ENCODE measurements at regions not wholly inside any gene's neighbourhood (a gene's known extent, or its start where the extent isn't known, plus 50 kb on each side); places are given as distances from the start of the nearest gene placed in this dataset.

DNA sequence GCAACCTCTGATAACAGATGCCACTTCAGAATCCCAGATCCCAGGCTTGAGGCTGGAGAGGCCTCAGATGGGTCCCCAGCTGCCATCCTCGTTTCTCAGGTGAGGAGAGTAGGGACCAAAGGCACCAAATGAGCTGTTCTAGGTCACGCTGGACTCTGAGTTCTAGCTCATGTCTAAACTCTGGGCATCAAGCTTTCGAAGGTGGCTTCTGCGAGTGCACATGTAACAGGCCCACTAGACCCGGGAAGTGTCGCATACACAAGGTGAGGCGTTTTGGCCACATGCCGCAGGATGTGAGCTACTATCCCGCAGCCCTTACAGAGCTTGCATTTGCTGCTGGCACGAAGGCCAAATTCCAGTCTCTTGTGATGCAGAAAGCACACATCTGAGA, 355.1 kb upstream of the SHH start:
- TF ChIP-seq, protein P1, sequence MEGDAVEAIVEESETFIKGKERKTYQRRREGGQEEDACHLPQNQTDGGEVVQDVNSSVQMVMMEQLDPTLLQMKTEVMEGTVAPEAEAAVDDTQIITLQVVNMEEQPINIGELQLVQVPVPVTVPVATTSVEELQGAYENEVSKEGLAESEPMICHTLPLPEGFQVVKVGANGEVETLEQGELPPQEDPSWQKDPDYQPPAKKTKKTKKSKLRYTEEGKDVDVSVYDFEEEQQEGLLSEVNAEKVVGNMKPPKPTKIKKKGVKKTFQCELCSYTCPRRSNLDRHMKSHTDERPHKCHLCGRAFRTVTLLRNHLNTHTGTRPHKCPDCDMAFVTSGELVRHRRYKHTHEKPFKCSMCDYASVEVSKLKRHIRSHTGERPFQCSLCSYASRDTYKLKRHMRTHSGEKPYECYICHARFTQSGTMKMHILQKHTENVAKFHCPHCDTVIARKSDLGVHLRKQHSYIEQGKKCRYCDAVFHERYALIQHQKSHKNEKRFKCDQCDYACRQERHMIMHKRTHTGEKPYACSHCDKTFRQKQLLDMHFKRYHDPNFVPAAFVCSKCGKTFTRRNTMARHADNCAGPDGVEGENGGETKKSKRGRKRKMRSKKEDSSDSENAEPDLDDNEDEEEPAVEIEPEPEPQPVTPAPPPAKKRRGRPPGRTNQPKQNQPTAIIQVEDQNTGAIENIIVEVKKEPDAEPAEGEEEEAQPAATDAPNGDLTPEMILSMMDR (conservative IDR thresholded peaks at IDR 0.05; ENCODE audit: low read depth, low read length): no peak
- TF ChIP-seq, protein P2, sequence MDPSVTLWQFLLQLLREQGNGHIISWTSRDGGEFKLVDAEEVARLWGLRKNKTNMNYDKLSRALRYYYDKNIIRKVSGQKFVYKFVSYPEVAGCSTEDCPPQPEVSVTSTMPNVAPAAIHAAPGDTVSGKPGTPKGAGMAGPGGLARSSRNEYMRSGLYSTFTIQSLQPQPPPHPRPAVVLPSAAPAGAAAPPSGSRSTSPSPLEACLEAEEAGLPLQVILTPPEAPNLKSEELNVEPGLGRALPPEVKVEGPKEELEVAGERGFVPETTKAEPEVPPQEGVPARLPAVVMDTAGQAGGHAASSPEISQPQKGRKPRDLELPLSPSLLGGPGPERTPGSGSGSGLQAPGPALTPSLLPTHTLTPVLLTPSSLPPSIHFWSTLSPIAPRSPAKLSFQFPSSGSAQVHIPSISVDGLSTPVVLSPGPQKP (IDR thresholded peaks at IDR 0.05; ENCODE audit: borderline replicate concordance, low read depth, low read length): no peak
- TF ChIP-seq CEBPB (IDR thresholded peaks at IDR 0.05; ENCODE audit: low read depth, low read length) (no peak), RFX5 (IDR thresholded peaks at IDR 0.05; ENCODE audit: low read depth, low read length) (no peak), POLR2A (IDR thresholded peaks at IDR 0.05; ENCODE audit: low read depth, low read length) (no peak), RCOR1 (IDR thresholded peaks at IDR 0.05; ENCODE audit: insufficient replicate concordance, low read length) (no peak), MAFK (IDR thresholded peaks at IDR 0.05; ENCODE audit: low read depth, low read length) (no peak), RAD21 (IDR thresholded peaks at IDR 0.05; ENCODE audit: low read length) (no peak), MXI1 (IDR thresholded peaks at IDR 0.05; ENCODE audit: borderline replicate concordance, low read depth, low read length) (no peak), CHD1 (IDR thresholded peaks at IDR 0.05; ENCODE audit: low read depth, low read length) (no peak), MAZ (IDR thresholded peaks at IDR 0.05; ENCODE audit: borderline replicate concordance, low read depth, low read length) (no peak), BHLHE40 (IDR thresholded peaks at IDR 0.05; ENCODE audit: low read depth, low read length) (no peak), SMC3 (IDR thresholded peaks at IDR 0.05; ENCODE audit: low read depth, low read length) (no peak)
- TF ChIP-seq, protein P3, sequence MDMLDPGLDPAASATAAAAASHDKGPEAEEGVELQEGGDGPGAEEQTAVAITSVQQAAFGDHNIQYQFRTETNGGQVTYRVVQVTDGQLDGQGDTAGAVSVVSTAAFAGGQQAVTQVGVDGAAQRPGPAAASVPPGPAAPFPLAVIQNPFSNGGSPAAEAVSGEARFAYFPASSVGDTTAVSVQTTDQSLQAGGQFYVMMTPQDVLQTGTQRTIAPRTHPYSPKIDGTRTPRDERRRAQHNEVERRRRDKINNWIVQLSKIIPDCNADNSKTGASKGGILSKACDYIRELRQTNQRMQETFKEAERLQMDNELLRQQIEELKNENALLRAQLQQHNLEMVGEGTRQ (IDR thresholded peaks at IDR 0.05; ENCODE audit: low read depth, low read length): no peak
